ENCODE measurements at regions not wholly inside any gene's neighbourhood (a gene's known extent, or its start where the extent isn't known, plus 50 kb on each side); places are given as distances from the start of the nearest gene placed in this dataset.

DNA sequence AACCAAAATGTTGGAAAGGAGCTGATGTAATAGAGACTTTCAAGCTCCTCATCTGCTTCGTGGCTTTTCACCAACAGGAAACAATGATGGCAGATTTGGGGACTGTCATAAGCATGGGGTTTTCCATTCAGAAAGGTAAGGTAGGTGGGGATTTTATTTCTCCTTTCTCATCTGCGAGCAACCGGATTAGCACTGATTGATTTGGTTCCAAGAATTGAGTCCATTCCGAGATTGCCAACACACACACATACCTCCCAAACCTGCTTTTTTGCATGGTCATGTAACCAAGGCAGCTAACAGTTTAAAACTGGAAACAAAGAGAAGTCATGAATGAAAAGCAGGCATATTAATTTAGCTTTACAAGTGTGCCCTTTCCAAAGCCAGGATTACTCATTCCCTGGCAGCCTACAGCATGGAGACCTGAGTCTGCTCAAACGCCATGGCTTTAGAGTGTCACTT is 63.0 kb upstream of the LNX1 start:
- Mint-ChIP-seq H3K27ac (ENCODE audit: unreplicated experiment) (no peak overlapping the region), H3K4me1 (ENCODE audit: low read depth, unreplicated experiment) (peaks cover 3% of the 10 kb centered on the region), H3K4me3 (ENCODE audit: unreplicated experiment) (no peak overlapping the region), H3K36me3 (ENCODE audit: unreplicated experiment) (no peaks in the 10 kb centered on the region), H3K27me3 (ENCODE audit: unreplicated experiment) (no peaks in the 10 kb centered on the region), H3K9me3 (ENCODE audit: unreplicated experiment) (peaks cover 2% of the 10 kb centered on the region)
- TF ChIP-seq, protein P1, sequence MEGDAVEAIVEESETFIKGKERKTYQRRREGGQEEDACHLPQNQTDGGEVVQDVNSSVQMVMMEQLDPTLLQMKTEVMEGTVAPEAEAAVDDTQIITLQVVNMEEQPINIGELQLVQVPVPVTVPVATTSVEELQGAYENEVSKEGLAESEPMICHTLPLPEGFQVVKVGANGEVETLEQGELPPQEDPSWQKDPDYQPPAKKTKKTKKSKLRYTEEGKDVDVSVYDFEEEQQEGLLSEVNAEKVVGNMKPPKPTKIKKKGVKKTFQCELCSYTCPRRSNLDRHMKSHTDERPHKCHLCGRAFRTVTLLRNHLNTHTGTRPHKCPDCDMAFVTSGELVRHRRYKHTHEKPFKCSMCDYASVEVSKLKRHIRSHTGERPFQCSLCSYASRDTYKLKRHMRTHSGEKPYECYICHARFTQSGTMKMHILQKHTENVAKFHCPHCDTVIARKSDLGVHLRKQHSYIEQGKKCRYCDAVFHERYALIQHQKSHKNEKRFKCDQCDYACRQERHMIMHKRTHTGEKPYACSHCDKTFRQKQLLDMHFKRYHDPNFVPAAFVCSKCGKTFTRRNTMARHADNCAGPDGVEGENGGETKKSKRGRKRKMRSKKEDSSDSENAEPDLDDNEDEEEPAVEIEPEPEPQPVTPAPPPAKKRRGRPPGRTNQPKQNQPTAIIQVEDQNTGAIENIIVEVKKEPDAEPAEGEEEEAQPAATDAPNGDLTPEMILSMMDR (IDR thresholded peaks at IDR 0.05; ENCODE audit: partially characterized antibody, unreplicated experiment) = no peak
- DNase-seq = no peak

DNA sequence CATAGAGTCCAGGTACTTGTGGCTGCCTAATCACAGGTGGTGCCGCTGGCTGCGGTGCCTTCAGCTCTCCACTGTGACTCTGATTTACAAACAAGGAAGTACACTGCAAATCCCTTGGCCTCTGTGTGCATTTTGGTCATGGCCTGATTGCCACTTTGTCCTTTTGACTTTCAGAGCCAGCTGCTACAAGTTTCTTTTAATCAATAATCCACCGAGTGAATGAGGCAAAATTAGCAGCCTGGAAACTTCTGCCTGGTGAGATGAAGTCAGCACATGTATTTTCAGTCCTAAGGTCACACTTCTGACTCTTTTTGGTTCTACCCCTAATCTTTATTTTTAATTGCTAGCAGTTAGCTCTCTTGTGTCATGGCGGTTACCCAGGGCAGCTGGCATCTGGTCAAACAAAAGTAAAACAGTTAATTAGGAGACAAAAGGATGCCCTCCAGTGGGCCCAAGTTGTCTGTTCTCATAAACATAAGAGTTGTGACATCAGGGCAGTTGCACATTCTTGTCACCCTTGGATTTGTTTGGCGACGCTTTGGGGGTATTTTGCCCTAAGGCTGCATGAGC is 62.3 kb upstream of the LNX1 start:
- TF ChIP-seq, protein P1 (IDR thresholded peaks at IDR 0.05; ENCODE audit: partially characterized antibody, unreplicated experiment) = no peak
- H3K27me3 Mint-ChIP-seq (ENCODE audit: unreplicated experiment) = no peaks in the 10 kb centered on the region
- DNase-seq = no peak
- no peaks in the 10 kb centered on the region for H3K36me3 Mint-ChIP-seq (ENCODE audit: unreplicated experiment)
- H3K27ac Mint-ChIP-seq (ENCODE audit: unreplicated experiment) = no peak overlapping the region
- H3K4me3 Mint-ChIP-seq (ENCODE audit: unreplicated experiment) = no peak overlapping the region
- peaks cover 3% of the 10 kb centered on the region for H3K4me1 Mint-ChIP-seq (ENCODE audit: low read depth, unreplicated experiment)
- peaks cover 2% of the 10 kb centered on the region for H3K9me3 Mint-ChIP-seq (ENCODE audit: unreplicated experiment)

DNA sequence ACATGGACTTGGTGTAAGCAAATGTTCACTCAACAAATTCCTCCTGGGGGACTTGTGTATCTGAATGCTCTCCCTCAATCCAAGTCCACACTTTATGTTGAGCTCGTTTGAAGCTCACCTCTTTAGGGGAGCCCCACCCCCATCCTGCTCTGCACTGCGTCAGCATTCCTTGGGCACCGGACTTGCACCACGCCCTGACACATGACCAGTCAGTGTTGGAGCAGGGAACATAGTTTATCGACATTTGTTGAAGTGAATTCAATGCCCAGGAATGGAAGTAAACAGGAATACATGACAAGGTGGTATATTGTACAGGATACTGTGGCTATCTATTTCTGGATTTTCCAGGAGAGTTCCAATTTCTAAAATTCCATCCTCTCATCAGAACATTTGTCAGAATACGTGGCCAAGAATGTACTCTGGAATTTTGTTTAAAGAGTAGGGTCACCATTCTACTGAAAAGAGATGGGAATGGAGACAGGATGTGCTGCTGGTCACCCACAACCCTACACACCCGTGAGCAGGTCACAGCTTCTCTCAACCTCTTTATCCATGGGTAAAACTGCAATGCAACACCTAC is 60.0 kb upstream of the LNX1 start:
- Mint-ChIP-seq H3K27ac (ENCODE audit: unreplicated experiment) (no peak overlapping the region), H3K36me3 (ENCODE audit: unreplicated experiment) (no peaks in the 10 kb centered on the region)

DNA sequence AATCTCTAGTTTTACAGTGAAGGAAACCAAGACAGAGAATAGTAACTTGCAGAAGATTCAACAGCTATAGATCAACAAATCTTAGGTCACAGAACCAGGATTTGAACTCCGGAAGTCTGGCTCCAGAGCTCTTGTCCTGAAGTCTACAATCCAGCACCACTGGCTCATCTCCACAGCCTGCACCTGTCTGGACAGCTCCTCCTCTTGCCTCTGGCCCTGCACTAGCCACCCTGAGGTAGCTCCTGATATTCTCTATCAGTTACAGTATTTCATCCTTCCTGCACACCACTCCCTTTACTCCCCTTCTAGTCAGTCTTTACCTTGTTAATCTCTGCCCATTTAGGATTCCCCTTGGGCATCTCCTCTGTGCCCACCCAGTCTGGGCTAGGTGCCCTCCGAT is 58.1 kb upstream of the LNX1 start:
- Mint-ChIP-seq H3K36me3 (ENCODE audit: unreplicated experiment) (no peaks in the 10 kb centered on the region), H3K9me3 (ENCODE audit: unreplicated experiment) (peaks cover 2% of the 10 kb centered on the region), H3K4me1 (ENCODE audit: low read depth, unreplicated experiment) (peaks cover 3% of the 10 kb centered on the region), H3K4me3 (ENCODE audit: unreplicated experiment) (no peak overlapping the region), H3K27ac (ENCODE audit: unreplicated experiment) (no peak overlapping the region), H3K27me3 (ENCODE audit: unreplicated experiment) (no peaks in the 10 kb centered on the region)
- DNase-seq = no peak
- TF ChIP-seq, protein P1 (IDR thresholded peaks at IDR 0.05; ENCODE audit: partially characterized antibody, unreplicated experiment) = no peak

More for the DNA sequence above, 60.0 kb upstream of the LNX1 start:
- Mint-ChIP-seq H3K27me3 (ENCODE audit: unreplicated experiment) (no peaks in the 10 kb centered on the region), H3K9me3 (ENCODE audit: unreplicated experiment) (peaks cover 2% of the 10 kb centered on the region), H3K4me1 (ENCODE audit: low read depth, unreplicated experiment) (peaks cover 3% of the 10 kb centered on the region), H3K4me3 (ENCODE audit: unreplicated experiment) (no peak overlapping the region)
- TF ChIP-seq, protein P1 (IDR thresholded peaks at IDR 0.05; ENCODE audit: partially characterized antibody, unreplicated experiment) = no peak
- DNase-seq = no peak

DNA sequence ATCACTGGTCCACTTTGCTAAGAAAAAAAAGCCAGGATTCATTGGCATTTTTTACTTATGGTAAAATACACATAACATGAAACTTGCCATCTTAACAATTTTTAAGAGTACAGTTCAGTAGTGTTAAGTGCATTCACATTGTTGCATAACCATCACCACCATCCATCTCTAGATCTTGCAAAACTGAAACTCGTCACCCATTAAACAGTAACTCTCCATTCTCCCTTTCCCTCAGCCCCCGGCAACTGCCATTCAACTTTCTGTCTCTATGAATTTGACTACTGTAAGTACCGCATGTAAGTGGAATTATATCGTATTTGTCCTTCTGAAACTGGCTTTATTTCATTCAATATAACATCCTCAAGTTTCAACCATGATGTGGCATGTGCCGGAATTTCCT is 56.3 kb upstream of the LNX1 start:
- Mint-ChIP-seq H3K9me3 (ENCODE audit: unreplicated experiment) (peaks cover 2% of the 10 kb centered on the region), H3K4me1 (ENCODE audit: low read depth, unreplicated experiment) (no peaks in the 10 kb centered on the region), H3K27ac (ENCODE audit: unreplicated experiment) (no peak overlapping the region), H3K36me3 (ENCODE audit: unreplicated experiment) (no peaks in the 10 kb centered on the region), H3K27me3 (ENCODE audit: unreplicated experiment) (no peaks in the 10 kb centered on the region), H3K4me3 (ENCODE audit: unreplicated experiment) (no peak overlapping the region)
- TF ChIP-seq, protein P1 (IDR thresholded peaks at IDR 0.05; ENCODE audit: partially characterized antibody, unreplicated experiment) = no peak
- DNase-seq = no peak
